ENCODE measurements at regions not wholly inside any gene's neighbourhood (a gene's known extent, or its start where the extent isn't known, plus 50 kb on each side); places are given as distances from the start of the nearest gene placed in this dataset.
"Not testable (repeated sequence)": the region's sequence is repeated elsewhere in the genome, so short reads cannot be mapped to it uniquely, and the experiment has no call there.

- H3K27me3 ChIP-seq: no peaks in the 10 kb centered on the region
Observed at GRCh38 chrX:12076046-12076445, 62.2 kb upstream of the FRMPD4 start.

GRCh38 chrX:12080265-12080664 lies 58.0 kb upstream of the FRMPD4 start:
- TF ChIP-seq CTCF (IDR thresholded peaks at IDR 0.05): no peak
- Histone ChIP-seq H3K4me1 (ENCODE audit: control insufficient read depth in 1 of 2, insufficient read depth in 1 of 2, low read depth in 1 of 2, low read length in 1 of 2) (no peaks in the 10 kb centered on the region), H3K9me3 (no peaks in the 10 kb centered on the region), H3K27ac (no peak overlapping the region), H3K4me3 (ENCODE audit: low read depth in 1 of 2, low read length in 1 of 2) (no peak overlapping the region), H3K27me3 (no peaks in the 10 kb centered on the region), H3K36me3 (no peaks in the 10 kb centered on the region)

More at GRCh38 chrX:12076046-12076445, 62.2 kb upstream of the FRMPD4 start:
- Histone ChIP-seq H3K4me1 (ENCODE audit: control insufficient read depth in 1 of 2, insufficient read depth in 1 of 2, low read depth in 1 of 2, low read length in 1 of 2) (no peaks in the 10 kb centered on the region), H3K4me3 (ENCODE audit: low read depth in 1 of 2, low read length in 1 of 2) (no peak overlapping the region), H3K27ac (no peak overlapping the region), H3K9me3 (no peaks in the 10 kb centered on the region), H3K36me3 (no peaks in the 10 kb centered on the region)
- TF ChIP-seq CTCF (IDR thresholded peaks at IDR 0.05): no peak

- not testable (repeated sequence) for H3K4me1 ChIP-seq (ENCODE audit: control insufficient read depth in 1 of 2, insufficient read depth in 1 of 2, low read depth in 1 of 2, low read length in 1 of 2); H3K27me3 ChIP-seq; H3K27ac ChIP-seq; H3K9me3 ChIP-seq; H3K4me3 ChIP-seq (ENCODE audit: low read depth in 1 of 2, low read length in 1 of 2); H3K36me3 ChIP-seq
Observed at GRCh38 chrX:12082959-12083358, 55.3 kb upstream of the FRMPD4 start.

Data from neutrophil (primary cell).